GM19455 (cell line): ENCODE measurements at regions not wholly inside any gene's neighbourhood (a gene's known extent, or its start where the extent isn't known, plus 50 kb on each side); places are given as distances from the start of the nearest gene placed in this dataset.

Source experiments
- ATAC-seq: cut with Tn5 transposase; IDR thresholded peaks from one replicate; pipeline ENCODE4 v1.9.1; 2021; ENCODE audit not compliant: unreplicated experiment

DNA sequence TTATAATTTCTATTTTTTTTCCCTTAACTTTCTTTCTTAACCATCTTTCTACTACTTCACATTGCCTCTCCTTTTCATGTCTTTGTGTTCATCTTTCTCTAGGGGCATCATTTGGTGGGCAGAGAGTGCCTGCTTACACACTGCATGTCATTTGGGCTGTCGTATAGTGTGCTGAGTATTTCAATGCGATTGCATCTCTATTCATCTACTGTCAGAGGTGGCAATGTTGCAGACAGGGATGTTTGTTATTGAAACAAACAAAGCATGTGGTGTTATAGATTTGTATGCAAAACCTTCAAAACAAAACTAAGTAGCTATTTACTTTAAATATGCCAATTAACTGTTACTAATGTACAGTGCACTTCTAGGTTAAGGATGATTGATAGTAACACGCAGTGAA is 141.1 kb upstream of the MEF2C start:
- ATAC-seq = no peak

DNA sequence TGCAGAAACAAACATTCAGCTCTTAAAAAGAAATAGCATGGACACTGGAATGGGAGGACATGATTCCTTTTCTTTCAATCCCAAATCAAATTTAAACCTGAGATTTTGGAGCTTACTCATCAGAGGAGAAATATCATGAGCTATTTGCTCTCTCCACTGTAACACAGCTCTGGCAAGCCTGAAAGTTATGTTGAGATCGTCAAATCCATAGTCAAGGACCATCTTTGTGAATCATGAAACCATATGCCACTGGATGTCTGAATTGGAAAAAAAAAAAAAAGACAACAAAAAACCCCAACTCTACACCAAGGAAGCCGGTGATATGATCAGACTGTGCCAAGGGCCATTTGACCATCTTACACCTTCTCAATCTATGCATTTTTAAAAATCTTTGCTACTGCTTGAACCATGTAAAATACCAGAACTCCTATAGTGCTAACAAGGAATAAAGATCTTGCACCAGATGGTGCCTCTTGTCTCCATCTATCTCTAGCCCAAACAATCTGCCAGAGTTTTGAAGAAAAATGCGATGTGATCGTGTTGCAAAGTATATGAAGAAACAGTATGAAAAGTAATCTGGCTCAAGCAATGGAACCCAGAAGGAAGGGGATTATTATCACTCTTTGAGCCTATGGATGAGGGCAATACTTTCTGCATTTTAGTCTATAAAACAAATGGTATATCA is 138.1 kb upstream of the MEF2C start:
- ATAC-seq = no peak

DNA sequence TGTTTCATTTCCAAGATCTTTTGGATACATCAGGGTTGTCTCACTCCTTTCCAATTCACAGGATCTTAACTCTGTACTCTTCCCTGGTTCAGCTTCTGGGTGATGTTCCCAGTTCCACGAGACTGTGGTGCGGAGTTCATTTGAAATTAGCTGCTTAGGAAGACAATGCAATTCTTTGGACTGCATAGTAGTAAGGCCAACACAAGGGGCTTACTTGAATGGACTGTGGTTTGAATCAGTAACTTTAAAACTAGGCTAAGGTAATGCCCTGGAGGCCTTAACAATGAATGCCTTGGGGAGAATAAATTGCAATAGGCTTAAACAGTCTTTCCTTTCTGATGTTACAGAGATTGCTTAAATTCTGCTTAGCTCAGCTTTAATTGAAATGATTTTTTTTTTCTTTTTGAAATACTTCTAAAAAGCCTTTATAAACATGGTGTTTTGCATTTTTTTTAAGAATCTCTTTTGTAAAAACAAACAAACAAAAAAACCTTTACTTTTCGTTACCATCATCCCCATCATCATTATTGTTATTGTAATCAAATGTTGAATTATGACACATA is 133.8 kb upstream of the MEF2C start:
- no peak for ATAC-seq

DNA sequence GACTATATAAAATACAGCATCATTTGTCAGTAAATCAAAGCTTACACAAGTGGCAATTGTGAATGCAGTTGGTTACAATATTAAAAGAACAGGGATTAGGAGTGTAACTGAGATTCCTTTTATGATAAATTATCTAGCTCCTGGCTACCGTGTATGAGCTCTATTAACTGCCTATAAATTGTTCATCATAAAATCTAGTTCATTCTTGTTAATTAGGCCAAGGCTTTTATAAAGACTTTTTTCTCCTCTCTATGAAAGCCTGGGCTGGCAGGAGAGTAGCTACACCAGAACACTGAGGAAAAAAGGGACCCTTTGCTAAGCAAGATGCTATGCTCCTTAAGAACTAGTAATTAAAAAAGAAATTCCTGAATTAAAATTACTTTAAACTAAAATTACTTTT is 132.4 kb upstream of the MEF2C start:
- no peak for ATAC-seq

DNA sequence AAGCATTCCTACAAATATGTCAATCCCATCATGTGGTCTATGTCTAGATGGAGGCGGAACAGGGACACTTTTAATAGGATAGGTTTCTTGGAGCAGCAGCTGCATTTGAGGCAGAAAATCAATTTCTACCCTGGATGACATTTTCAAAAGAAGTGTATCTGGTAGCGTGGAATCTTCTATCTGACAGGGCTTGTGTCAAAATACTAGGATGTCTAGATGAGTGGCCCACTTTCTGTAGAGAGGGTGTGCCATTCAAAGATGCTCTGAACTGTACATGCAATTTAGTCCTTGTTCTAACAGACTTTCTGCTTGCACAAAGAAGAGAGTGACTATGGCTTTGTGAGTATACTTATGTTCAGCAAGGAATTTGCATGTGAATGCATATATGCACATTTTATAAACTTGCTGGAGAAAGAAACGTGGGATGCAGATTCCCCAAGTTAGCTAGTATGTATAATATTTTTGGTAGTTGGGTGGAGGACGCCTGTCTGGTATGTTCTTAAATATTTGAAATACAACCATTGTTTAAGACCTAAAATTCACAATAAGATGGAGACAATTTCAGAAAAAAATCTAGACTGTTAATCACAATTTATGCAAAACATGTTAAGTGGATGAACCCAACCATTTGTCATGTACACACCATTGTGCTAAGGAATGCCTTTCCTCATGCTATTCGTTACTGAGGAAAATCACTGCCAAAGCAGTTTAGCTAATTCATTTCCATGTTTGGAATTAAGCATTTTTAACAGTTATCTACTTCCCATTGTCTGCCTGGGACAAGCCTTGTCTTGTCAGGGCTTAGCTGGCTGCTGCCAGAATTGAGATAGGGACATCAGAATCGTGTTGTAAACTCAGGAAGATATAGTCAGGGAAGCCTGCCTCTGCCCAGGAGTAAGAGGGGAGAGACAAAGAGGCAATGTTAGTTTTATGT is 129.1 kb upstream of the MEF2C start:
- ATAC-seq = no peak

DNA sequence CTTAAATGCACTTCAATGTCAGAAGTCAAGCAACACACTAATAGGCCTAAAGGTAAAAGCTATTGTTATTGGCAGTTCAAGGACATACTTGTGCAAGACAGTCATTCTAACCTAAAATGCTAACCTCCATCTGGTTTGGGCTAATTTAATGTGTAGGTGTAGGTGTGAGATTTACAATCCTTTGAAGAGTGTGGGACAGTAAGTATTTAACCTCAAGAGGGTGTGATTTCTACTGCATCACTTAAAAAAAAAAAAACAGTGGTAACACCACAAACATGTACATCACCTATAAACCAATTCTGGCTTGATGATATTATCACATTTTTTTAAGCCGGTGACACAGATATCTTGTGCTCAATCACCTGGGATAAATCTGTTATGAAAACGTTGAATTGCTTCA is 127.5 kb upstream of the MEF2C start:
- no peak for ATAC-seq

DNA sequence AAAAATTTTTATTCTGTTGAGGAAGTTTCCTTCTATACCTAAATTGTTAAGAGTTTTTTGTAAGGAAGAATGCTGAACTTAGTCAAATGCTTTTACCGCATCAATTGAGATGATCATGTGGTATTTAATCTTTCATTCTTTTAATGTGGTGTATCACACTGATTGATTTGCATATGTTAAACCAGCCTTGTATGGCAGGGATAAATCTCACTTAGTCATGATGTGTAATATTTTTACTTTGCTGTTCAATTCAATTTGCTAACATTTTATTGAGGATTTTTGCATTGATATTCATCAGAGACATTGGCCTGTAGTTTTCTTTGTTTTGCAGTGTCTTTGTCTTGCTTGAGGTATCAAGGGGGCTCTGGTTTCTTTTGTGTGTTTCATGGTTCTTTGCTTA is 125.3 kb upstream of the MEF2C start:
- ATAC-seq = no peak

DNA sequence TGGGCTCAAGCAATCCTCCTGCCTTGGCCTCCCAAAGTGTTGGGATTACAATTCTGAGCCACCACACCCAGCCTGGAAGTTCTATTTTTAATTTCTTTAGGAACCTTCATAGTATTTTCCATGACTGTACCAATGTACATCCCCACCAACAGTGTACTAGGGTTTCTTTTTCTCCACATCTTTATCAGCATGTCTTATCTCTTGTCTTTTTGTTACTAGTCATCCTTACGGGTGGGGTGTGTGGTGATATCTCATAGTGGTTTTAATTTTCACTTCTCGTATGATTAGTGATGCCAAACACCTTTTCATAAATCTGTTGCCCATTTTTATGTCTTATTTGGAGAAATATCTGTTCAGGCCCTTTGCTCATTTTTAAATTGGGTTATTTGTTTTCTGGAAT is 123.0 kb upstream of the MEF2C start:
- no peak for ATAC-seq

DNA sequence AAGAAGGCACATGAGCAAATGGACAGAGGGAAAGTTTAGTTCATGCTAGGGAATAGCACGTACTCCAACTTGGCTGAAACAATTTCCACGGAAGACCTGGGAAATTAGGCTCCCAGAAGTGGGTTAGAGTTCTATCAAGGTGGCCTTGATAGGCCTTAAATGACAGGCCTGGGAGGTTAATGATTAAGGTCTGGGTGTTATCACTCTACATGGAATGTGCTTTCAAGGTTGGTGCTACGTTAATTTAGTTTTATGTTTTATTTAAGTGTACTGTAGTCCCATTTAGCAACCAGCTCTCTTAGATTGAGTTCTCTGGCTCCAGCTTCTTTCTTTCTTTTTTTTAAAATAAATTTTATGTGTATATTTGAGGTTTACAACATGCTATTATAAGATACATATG is 121.4 kb upstream of the MEF2C start:
- ATAC-seq = no peak

DNA sequence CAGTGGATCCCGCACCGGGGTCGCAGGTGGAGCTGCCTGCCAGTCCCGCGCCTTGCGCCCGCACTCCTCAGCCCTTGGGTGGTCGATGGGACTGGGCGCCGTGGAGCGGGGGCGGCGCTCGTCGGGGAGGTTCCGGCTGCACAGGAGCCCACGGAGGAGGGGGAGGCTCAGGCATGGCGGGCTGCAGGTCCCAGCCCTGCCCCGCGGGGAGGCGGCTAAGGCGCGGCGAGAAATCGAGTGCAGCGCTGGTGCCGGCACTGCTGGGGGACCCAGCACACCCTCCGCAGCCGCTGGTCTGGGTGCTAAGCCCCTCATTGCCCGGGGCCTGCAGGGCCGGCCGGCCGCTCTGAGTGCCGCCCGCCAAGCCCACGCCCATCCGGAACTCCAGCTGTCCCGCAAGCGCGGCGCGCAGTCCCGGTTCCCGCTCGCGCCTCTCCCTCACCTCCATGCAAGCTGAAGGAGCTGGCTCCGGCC is 120.6 kb upstream of the MEF2C start:
- no peak for ATAC-seq

DNA sequence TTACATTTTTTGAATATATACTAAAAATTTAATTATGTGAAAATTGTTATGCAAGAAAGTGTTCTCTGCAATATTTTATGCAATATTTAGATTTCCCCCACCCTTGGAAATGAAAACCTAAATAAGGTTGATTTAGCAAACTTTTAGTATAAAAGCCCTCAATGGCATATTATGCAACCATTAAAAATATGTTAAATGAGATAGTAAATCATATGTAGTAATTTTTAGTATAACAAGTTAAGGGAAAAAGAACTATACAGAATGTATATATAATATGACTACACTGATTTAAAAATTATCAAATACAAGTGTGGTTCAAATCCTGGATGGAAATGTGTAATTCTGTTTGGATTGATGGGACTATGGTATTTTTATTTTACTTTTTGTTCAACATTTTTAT is 116.9 kb upstream of the MEF2C start:
- no peak for ATAC-seq

DNA sequence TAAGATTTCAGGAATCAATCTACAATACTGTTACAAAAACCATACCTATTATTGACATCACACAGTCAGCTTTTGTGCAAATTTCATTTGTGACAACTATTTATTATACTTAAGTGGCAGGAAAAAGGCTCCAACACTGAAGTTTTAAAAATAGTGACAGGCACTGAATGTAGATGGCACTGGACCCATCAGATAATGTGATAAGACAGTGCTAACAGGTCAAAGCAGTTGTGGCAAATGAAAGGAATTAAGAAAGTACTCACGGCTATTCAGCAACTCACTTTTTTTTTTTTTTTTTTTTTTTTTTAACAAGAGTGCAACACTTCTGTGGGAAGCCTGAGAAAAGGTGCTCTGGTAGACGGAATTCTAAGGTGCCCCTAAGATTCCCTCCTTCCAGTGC is 115.0 kb upstream of the MEF2C start:
- no peak for ATAC-seq

DNA sequence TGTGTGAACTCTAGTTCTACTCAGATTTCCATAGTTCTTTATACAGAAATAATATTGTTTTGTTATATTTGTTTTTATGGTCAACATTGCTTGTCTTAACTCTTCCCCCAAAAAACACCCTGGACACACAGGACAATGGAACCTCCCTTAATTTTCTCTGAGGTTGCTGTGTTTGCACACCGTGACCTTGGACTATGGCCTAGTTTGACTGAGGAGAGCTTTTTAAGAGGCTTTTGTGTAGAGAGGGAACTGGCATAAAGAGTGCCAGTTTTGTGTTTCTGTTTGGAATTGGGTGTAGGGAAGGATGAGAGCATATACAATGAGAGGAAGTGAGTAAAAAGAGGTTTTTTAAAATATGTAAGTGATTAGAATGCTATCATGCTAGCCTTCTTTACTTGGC is 101.1 kb upstream of the MEF2C start:
- no peak for ATAC-seq

DNA sequence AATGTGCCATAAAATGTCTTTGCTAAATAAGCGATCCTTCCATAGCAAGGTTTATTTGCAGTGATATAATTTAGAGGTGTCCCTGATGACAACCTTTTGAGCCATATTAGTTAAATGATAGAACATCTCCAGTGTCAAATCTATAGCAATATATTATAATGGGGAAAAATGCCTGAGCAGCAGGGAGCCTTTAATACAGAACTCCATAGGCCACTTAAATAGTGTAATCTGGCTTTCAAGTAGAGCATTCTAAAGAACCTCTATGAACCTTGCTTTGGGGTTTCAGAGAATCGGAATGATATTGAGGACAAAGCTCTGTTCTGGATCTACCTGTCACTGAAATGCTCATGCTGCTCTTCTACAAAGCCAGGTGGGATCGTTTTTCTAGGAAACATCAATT is 96.7 kb upstream of the MEF2C start:
- ATAC-seq = no peak

DNA sequence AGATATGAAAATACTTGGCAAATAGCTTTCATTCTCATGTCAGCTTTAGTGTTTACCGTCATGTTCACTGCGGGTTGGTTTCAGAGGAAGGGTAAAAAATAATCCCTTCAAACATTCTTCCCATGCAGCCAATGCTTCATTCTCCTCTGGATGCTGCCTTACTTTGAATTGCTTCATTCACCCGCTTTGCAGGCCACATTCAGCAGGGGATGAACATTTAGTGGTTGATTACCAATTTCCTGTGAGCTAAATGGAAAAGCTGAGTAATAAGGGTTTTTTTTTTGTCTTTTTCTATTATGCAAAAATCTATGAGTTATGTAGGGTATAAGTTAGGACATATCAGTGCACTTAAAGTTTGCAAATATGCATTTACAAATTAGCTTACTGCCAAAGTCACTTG is 96.3 kb upstream of the MEF2C start:
- ATAC-seq = no peak

DNA sequence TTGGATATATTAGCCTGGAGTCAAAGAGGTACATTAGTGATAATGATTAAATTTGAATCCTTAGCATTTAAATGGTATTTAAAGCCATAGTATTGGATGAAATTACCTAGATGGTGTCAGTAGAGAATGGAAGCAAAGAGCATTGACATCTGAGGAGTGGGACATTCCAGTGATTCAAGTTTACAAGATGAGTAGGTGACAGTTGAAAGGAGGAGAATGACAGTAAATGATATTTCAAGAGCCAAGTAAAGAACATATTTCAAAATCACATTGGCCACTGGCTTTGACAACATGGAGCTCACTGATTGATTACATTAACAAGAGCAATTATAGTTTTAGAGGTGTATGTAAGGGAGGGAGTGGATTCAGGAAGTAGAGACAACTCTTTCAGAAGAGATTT is 93.9 kb upstream of the MEF2C start:
- no peak for ATAC-seq

DNA sequence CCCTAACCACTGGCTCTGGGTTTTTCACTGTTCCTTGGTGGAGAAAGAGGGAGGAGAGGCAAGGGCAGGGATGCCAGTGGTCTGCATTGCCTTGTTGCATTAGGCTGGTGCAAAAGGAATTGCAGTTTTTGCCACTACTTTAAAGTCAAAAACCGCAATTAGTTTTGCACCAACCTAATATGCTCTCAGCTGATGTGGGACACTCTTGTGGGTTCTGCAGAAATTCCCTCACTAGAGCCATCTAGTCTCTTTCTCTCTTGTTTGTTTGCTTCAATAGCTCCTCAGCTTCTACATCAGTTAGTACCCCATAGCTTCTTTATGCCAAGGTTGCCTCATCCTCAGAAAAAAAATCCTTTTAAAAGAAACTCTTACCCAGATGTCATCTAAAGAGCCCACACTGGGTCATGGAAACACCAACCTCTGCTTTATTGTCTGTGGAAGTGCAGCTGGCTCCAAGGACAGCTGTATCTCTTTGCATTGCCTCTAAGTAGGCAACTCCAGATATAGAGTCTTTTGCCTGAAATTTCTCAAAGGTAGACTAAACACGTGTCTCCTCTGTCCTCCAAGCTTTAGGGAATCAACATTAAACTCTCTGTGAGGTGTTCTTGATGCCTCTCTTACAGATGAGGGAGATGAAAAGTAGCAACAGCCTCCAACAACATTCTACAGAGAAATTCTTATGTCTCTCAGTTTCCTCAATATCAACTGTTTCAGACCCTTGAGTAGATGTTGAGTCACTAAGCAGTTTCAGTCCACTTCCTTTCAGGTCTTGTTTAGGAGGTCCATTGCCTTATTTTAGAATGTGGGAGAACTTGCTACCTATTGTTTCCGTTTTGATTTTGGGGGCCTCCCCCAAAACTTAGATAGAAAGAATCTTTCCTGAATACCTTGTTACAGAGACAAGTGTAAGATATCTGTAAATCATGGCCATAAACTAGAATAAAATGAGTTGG is 84.9 kb upstream of the MEF2C start:
- ATAC-seq = no peak

DNA sequence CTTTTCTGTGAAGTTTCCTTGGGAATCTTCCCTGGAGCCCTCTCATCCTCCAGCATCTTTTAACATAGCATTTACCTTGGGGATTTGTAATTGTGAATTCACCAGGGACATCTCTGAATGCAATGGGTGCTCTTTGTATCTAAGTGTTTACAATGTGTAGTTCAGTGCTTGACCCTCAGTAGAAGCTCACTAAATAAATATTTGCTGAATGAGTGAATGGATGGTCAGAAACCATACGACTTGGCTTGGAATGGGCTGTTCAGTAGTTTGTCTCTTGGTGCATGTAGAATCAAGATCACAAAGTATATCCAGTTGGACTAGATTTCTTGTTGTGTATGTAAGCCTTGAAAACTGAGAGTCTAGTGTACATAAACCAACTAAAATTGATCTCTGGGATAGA is 81.8 kb upstream of the MEF2C start:
- ATAC-seq = no peak

DNA sequence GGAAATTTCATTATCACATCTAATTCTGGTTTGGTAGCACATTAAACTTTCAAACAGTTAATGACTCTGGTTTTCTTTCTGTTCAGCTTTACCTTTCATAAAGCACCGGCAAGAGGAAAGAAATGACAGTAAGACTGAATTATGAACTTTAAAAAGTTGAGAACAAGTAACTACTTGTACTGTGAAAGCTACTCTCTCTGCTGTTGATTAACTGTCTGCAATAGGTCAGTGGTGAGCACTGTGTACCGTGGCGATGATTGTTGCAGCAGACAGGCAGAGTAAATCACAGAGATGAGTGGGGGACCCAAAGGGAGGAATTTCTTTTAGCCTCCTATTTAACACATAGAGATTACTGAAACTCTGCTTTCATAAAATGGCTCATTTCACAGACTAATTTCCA is 74.0 kb upstream of the MEF2C start:
- ATAC-seq = no peak

DNA sequence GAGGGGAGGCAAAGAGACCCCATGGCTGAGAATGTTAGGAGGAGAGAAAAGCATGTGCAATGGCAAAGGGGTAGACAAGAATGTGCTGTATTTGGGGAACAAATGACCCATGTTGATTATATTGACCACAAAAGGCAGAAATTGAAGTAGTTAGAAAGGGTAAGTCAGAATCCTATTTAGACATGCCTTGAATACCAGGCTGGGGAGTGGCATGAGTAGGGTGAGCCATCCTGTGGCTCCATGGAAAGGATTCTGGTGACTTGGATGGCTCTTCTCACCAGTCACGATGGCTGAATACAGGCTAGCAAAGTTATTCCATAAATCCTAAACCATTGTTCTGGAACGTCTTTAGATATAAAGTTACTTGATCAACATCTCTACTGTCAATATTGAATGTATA is 73.4 kb upstream of the MEF2C start:
- ATAC-seq = no peak

DNA sequence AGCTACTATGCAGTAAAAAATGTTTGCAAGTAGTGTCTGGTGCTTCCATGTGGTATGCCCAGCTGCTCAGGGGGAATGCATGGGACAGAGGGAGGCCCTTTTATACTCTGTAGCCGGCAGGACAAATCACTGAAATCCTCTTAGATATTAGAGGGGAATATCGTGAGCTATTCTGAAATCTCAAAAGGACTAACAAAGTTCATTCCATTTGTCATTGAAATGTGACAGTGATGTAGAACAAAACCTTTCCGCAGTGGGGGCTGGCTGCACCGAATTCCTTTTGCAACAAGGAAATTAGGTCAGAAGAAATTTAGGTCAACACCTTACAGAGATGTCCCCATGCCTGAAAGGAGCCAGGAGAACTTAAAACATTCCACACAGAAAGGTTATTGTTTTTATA is 72.4 kb upstream of the MEF2C start:
- no peak for ATAC-seq
